ENCODE measurements at regions not wholly inside any gene's neighbourhood (a gene's known extent, or its start where the extent isn't known, plus 50 kb on each side); places are given as distances from the start of the nearest gene placed in this dataset.

DNA sequence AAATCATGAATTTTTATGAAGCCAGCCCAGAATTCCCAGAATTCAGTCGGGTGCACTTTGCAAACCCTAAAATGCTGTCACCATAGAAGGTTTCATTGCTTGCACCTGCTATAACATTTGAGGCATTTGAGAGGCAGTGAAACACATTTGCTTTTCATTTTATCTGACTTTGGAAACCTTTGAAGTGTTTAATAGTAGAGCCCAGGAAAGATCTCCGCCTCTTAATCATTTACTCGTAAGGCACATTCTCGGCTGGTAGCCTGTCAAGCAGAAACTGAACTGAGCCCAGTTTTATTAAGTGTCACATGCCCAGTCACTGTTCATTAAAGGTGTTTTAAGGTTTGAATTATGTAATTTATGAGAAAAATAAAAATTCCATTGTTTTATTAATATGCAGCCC lies 247.6 kb downstream of the EMX2 start:
- Histone ChIP-seq H3K4me1 (no peaks in the 10 kb centered on the region), H3K36me3 (no peaks in the 10 kb centered on the region), H3K27me3 (no peaks in the 10 kb centered on the region), H3K4me3 (no peak overlapping the region), H3K9me3 (no peaks in the 10 kb centered on the region), H3K27ac (no peak overlapping the region), H3K9ac (ENCODE audit: low read depth in 2 of 2, low read length in 2 of 2) (no peak overlapping the region)
- no peak for DNase-seq
- intact Hi-C loops (cut with DNase I): no loop called here
- TF ChIP-seq, protein P1, sequence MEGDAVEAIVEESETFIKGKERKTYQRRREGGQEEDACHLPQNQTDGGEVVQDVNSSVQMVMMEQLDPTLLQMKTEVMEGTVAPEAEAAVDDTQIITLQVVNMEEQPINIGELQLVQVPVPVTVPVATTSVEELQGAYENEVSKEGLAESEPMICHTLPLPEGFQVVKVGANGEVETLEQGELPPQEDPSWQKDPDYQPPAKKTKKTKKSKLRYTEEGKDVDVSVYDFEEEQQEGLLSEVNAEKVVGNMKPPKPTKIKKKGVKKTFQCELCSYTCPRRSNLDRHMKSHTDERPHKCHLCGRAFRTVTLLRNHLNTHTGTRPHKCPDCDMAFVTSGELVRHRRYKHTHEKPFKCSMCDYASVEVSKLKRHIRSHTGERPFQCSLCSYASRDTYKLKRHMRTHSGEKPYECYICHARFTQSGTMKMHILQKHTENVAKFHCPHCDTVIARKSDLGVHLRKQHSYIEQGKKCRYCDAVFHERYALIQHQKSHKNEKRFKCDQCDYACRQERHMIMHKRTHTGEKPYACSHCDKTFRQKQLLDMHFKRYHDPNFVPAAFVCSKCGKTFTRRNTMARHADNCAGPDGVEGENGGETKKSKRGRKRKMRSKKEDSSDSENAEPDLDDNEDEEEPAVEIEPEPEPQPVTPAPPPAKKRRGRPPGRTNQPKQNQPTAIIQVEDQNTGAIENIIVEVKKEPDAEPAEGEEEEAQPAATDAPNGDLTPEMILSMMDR (IDR thresholded peaks at IDR 0.05): no peak

DNA sequence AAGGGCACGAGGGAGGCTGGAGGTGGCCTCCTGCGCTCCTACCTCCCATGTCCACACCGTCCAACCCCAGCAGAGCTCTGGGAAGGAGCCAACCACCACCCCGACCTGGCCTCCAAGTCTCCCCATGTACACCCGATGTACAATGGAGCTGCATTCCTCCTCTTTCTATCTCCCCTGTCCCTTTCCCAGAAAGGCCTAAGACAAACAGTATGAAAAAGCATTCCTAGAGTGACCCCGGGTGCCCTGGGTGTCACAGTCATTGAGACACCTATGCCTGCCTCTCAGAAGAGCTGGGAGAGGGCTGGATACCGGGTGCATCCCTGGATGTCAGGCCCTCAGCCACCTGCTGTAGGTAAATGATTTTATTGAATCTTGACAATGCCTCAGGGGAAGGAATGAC lies 248.1 kb downstream of the EMX2 start:
- Histone ChIP-seq H3K27me3 (no peaks in the 10 kb centered on the region), H3K27ac (no peak overlapping the region), H3K9ac (ENCODE audit: low read depth in 2 of 2, low read length in 2 of 2) (no peak overlapping the region), H3K4me1 (no peaks in the 10 kb centered on the region), H3K4me3 (no peak overlapping the region), H3K9me3 (no peaks in the 10 kb centered on the region), H3K36me3 (no peaks in the 10 kb centered on the region)
- intact Hi-C loops (cut with DNase I): no loop called here
- DNase-seq: no peak
- TF ChIP-seq, protein P1 (IDR thresholded peaks at IDR 0.05): no peak

DNA sequence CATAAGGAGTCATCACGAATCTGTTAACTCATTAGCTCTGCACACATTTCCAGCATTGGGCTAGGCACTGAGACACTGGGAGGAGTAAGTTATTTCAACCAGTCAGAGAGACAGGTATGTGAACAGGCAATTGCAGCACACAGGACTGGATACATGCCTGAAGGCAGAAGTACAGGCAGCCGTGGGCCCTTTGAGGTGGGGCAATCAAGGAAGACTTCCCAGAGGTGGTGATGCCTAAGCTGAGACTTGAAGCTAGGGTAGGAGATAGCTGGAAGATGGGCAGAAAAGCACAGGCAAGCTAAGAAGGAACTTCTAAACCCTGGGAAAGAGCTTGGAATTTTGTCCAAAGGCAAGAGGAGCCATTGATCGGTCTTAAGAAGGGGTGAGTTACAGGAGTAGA lies 249.7 kb downstream of the EMX2 start:
- intact Hi-C loops (cut with DNase I): no loop called here
- no peak overlapping the region for H3K9ac ChIP-seq (ENCODE audit: low read depth in 2 of 2, low read length in 2 of 2)
- no peak for DNase-seq
- H3K36me3 ChIP-seq: no peaks in the 10 kb centered on the region
- TF ChIP-seq, protein P1 (IDR thresholded peaks at IDR 0.05): no peak
- H3K4me1 ChIP-seq: no peaks in the 10 kb centered on the region
- H3K4me3 ChIP-seq: no peak overlapping the region
- no peaks in the 10 kb centered on the region for H3K9me3 ChIP-seq
- H3K27me3 ChIP-seq: no peaks in the 10 kb centered on the region
- H3K27ac ChIP-seq: no peak overlapping the region

DNA sequence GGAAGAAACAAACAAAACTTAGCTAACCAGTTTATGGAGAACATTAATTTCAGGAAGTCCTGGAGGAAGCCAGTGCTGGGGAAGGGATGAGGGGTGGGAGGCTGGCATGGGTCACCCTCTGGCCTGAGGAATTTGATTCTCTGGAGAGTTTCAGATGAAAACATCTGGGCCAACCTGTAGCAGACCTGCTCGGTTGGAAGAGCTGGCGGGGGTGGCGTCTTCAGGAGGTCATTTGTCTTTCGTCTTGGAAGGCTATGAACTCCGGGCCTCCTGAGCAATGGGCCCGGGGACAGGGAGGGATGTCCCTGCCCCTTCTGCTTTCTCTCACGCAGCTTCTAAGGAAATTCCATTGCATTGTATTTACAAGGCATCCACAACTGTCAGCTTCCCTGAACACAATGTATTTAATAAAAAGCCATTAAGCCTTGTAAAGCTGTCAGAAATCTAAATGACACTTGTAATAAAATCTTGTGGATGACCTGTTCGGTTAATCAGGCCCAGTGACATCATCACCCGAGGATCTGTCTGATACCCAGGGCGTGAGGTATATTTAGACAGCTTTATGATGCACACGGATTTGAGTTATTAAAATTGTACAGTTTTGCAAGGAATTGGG lies 250.5 kb downstream of the RAB11FIP2 start:
- H3K9me3 ChIP-seq: no peaks in the 10 kb centered on the region
- H3K27me3 ChIP-seq: no peaks in the 10 kb centered on the region
- TF ChIP-seq, protein P1 (IDR thresholded peaks at IDR 0.05): no peak
- H3K4me1 ChIP-seq: no peaks in the 10 kb centered on the region
- H3K36me3 ChIP-seq: no peaks in the 10 kb centered on the region
- H3K27ac ChIP-seq: no peak overlapping the region
- H3K4me3 ChIP-seq: no peak overlapping the region
- DNase-seq: no peak
- H3K9ac ChIP-seq (ENCODE audit: low read depth in 2 of 2, low read length in 2 of 2): no peak overlapping the region
- intact Hi-C loops (cut with DNase I): no loop called here

DNA sequence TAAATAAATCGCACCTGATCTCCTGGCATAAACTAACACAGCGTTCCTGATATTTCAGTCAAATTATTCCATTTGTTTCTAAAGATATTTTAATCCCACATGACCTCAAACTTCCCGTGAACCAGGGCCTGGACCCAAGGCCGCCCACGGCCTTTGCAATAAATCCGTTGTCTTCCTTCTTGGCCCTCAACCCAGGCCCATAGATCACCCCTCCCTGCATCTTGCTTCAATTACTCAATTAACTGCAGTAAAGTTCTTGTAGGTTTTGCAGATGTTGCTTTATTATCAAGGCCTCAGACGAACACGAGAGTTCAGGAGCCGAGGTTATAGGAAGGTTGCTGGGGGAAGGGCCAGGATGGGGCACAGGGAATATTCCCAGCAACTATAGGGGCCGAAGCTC lies 249.4 kb downstream of the RAB11FIP2 start:
- DNase-seq: no peak
- H3K9me3 ChIP-seq: no peaks in the 10 kb centered on the region
- H3K4me3 ChIP-seq: no peak overlapping the region
- no peak overlapping the region for H3K27ac ChIP-seq
- H3K27me3 ChIP-seq: no peaks in the 10 kb centered on the region
- H3K9ac ChIP-seq (ENCODE audit: low read depth in 2 of 2, low read length in 2 of 2): no peak overlapping the region
- TF ChIP-seq, protein P1 (IDR thresholded peaks at IDR 0.05): no peak
- H3K4me1 ChIP-seq: no peaks in the 10 kb centered on the region
- intact Hi-C loops (cut with DNase I): no loop called here
- no peaks in the 10 kb centered on the region for H3K36me3 ChIP-seq

Measured in colonic mucosa (tissue), 4 donors.